Mucosa of gallbladder (tissue), 1 donor: ENCODE measurements at regions not wholly inside any gene's neighbourhood (a gene's known extent, or its start where the extent isn't known, plus 50 kb on each side); places are given as distances from the start of the nearest gene placed in this dataset.

Source experiments
- DNase-seq: peaks from one replicate; pipeline ENCODE4 v3.0.0-alpha.2; 2020; ENCODE audit warnings: low spot score
- donor health status: DM: no; HTN: no; CAD: no.

GRCh38 chr4:129546531-129546930, 450.6 kb downstream of the C4orf33 start:
- no peak for DNase-seq

- DNase-seq, result no peak
Measured at GRCh38 chr4:129550281-129550785, 454.4 kb downstream of the C4orf33 start.

GRCh38 chr4:129561280-129561679, 465.3 kb downstream of the C4orf33 start:
- no peak for DNase-seq

GRCh38 chr4:129561886-129562671, 466.1 kb downstream of the C4orf33 start:
- DNase-seq, result no peak

- no peak for DNase-seq
Measured at GRCh38 chr4:129565214-129565613, 469.3 kb downstream of the C4orf33 start.

- DNase-seq, result no peak
Measured at GRCh38 chr4:129570326-129570725, 474.4 kb downstream of the C4orf33 start.

GRCh38 chr4:129578336-129578735, 482.4 kb downstream of the C4orf33 start:
- DNase-seq, result no peak

- no peak for DNase-seq
Measured at GRCh38 chr4:129581305-129581704, 485.4 kb downstream of the C4orf33 start.

GRCh38 chr4:129583868-129584267, 487.9 kb downstream of the C4orf33 start:
- no peak for DNase-seq

- DNase-seq, result no peak
Measured at GRCh38 chr4:129598582-129598981, 502.6 kb downstream of the C4orf33 start.

GRCh38 chr4:129600898-129601297, 504.9 kb downstream of the C4orf33 start:
- DNase-seq, result no peak

- DNase-seq, result no peak
Measured at GRCh38 chr4:129602447-129602846, 506.5 kb downstream of the C4orf33 start.

- DNase-seq, result no peak
Measured at GRCh38 chr4:129603241-129603931, 507.4 kb downstream of the C4orf33 start.

GRCh38 chr4:129604632-129605255, 508.8 kb downstream of the C4orf33 start:
- DNase-seq, result no peak

- no peak for DNase-seq
Measured at GRCh38 chr4:129614611-129615010, 518.7 kb downstream of the C4orf33 start.

GRCh38 chr4:129622566-129622965, 526.6 kb downstream of the C4orf33 start:
- DNase-seq, result no peak

- no peak for DNase-seq
Measured at GRCh38 chr4:129623233-129623875, 527.4 kb downstream of the C4orf33 start.

GRCh38 chr4:129641179-129641578, 545.2 kb downstream of the C4orf33 start:
- DNase-seq, result peak; percentile 57

- no peak for DNase-seq
Measured at GRCh38 chr4:129645461-129645860, 549.5 kb downstream of the C4orf33 start.

GRCh38 chr4:129668092-129668491, 572.1 kb downstream of the C4orf33 start:
- no peak for DNase-seq

GRCh38 chr4:129672941-129673340, 577.0 kb downstream of the C4orf33 start:
- no peak for DNase-seq

- DNase-seq, result no peak
Measured at GRCh38 chr4:129675036-129675435, 579.1 kb downstream of the C4orf33 start.
